ENCODE measurements at regions not wholly inside any gene's neighbourhood (a gene's known extent, or its start where the extent isn't known, plus 50 kb on each side); places are given as distances from the start of the nearest gene placed in this dataset.

- no peak overlapping the region for H3K27ac Mint-ChIP-seq
- no peak overlapping the region for H3K4me2 ChIP-seq (ENCODE audit: insufficient read depth, insufficient read length, low read length)
These were observed 61.6 kb upstream of the CTNNB1 start for GRCh38 chr3:41137686-41138111.

More at GRCh38 chr3:41137686-41138111, 61.6 kb upstream of the CTNNB1 start:
- H3T11ph ChIP-seq (ENCODE audit: low read length) = no peak overlapping the region
- H3K4me1 ChIP-seq (ENCODE audit: insufficient read depth, low read length) = no peaks in the 10 kb centered on the region
- DNase-seq = no peak
- no peaks in the 10 kb centered on the region for H4K20me1 ChIP-seq (ENCODE audit: control insufficient read depth, insufficient read depth, insufficient read length)
- no peak overlapping the region for H3K14ac ChIP-seq (ENCODE audit: insufficient read depth, low read length)
- H2BK5ac ChIP-seq (ENCODE audit: insufficient read length, low read length) = no peak overlapping the region
- H2BK120ac ChIP-seq (ENCODE audit: low read depth, low read length, poor library complexity, severe bottlenecking) = no peak overlapping the region
- H4K5ac ChIP-seq (ENCODE audit: insufficient read length, low read depth, low read length) = no peak overlapping the region
- no peak overlapping the region for H2AK5ac ChIP-seq (ENCODE audit: insufficient read length, low read length)
- H3K4ac ChIP-seq (ENCODE audit: low read depth, low read length) = no peak overlapping the region
- no peak overlapping the region for H2BK15ac ChIP-seq (ENCODE audit: low read depth, low read length)
- no peak overlapping the region for H4K8ac ChIP-seq (replicated peaks; ENCODE audit: insufficient read length, low read depth, low read length)
- Mint-ChIP-seq H3K36me3 (ENCODE audit: insufficient read depth in 1 of 3, low read depth in 3 of 3) (no peaks in the 10 kb centered on the region; a peak in 2 of 7 replicates), H3K9me3 (peaks cover 3 to 5% of the 10 kb centered on the region in 2 experiments; a peak in 3 of 5 replicates), H3K4me1 (peaks cover 12 to 20% of the 10 kb centered on the region in 2 experiments), H3K4me3 (no peak overlapping the region), H3K27me3 (ENCODE audit: low read depth) (0 out of 2 replicates have a peak, but pooled peaks cover 3% of the 10 kb centered on the region)
- no peaks in the 10 kb centered on the region for H3K9me3 ChIP-seq (ENCODE audit: control insufficient read depth, low read depth, low read length)
- H3K23ac ChIP-seq (ENCODE audit: insufficient read length, low read depth, low read length) = no peak overlapping the region
- no peaks in the 10 kb centered on the region for H3K79me2 ChIP-seq (ENCODE audit: insufficient read depth, low read length)
- no peak overlapping the region for H3K27ac ChIP-seq (ENCODE audit: insufficient read length, low read depth, low read length)
- no peak overlapping the region for H2BK12ac ChIP-seq (ENCODE audit: insufficient read length, low read depth, low read length)
- H4K91ac ChIP-seq (ENCODE audit: insufficient read length, low read depth, low read length) = no peak overlapping the region
- H2BK20ac ChIP-seq (ENCODE audit: low read depth, low read length, poor library complexity, severe bottlenecking) = no peak overlapping the region
- H3K79me1 ChIP-seq (ENCODE audit: insufficient read depth, low read depth, low read length, poor library complexity, severe bottlenecking) = no peaks in the 10 kb centered on the region
- H3K56ac ChIP-seq (ENCODE audit: insufficient read length, low read depth, low read length) = no peak overlapping the region
- 0 out of 2 replicates have a peak, but pooled peaks cover 2% of the 10 kb centered on the region for H3K27me3 ChIP-seq (ENCODE audit: insufficient read depth, low read length)
- no peak overlapping the region for H3K9ac ChIP-seq (ENCODE audit: extremely low read depth, insufficient read length, low read length)
- no peak overlapping the region for H3K18ac ChIP-seq (ENCODE audit: insufficient read length, low read depth, low read length)
- no peak overlapping the region for H2AFZ ChIP-seq (ENCODE audit: low read length)
- H3K23me2 ChIP-seq (ENCODE audit: insufficient read length, low read depth, low read length, poor library complexity, severe bottlenecking) = no peaks in the 10 kb centered on the region
- no peak for TF ChIP-seq CTCF (conservative IDR thresholded peaks at IDR 0.05)
- WGBS (ENCODE audit: extremely low coverage, insufficient read length, low lambda C conversion rate) = no CpG with 5 or more reads among the region's 1 CpG

Measured in H9 (cell line).